ENCODE measurements at regions not wholly inside any gene's neighbourhood (a gene's known extent, or its start where the extent isn't known, plus 50 kb on each side); places are given as distances from the start of the nearest gene placed in this dataset.
"Not testable (repeated sequence)": the region's sequence is repeated elsewhere in the genome, so short reads cannot be mapped to it uniquely, and the experiment has no call there.

- ATAC-seq (no peak), DNase-seq (no peak)
- intact Hi-C loops (cut with DNase I, micrococcal nuclease), result no loop called here
Measured at GRCh38 chr5:62077387-62077786, 228.6 kb upstream of the KIF2A start.

GRCh38 chr5:62077823-62078550, 228.0 kb upstream of the KIF2A start:
- no peak for ATAC-seq
- DNase-seq, result no peak

DNA sequence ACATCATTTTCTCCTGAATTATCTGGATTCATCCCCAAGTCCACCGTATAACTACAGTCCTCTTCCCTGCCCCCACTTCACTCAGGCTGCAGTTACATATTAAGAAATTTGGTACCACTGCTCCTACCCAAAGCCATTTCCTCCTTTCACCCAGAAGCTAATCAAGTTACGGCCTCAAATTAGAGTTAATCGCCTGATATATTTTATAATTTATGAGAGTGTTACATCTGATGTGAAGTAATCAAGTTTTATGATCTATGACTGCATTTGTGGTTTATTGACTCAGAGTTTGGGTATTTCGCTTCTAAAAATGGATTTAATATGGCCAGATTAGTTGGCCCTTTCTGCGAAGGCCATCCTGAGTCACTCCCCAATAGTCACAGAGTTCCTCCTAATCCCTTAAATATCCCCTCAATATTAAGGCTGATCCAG, 223.6 kb upstream of the KIF2A start:
- ATAC-seq (no peak), DNase-seq (no peak)
- intact Hi-C loops (cut with DNase I, micrococcal nuclease), result no loop called here

More at GRCh38 chr5:62077823-62078550, 228.0 kb upstream of the KIF2A start:
- intact Hi-C loops (cut with DNase I, micrococcal nuclease), result no loop called here

- no peak for ATAC-seq
- intact Hi-C loops (cut with DNase I, micrococcal nuclease), result no loop called here
Measured at GRCh38 chr5:62083247-62083646, 222.8 kb upstream of the KIF2A start.

GRCh38 chr5:62083661-62084060, 222.3 kb upstream of the KIF2A start:
- intact Hi-C loops (cut with DNase I, micrococcal nuclease), result no loop called here
- DNase-seq, result no peak
- no peak for ATAC-seq

More at GRCh38 chr5:62083247-62083646, 222.8 kb upstream of the KIF2A start:
- DNase-seq, result no peak

- DNase-seq (no peak), ATAC-seq (no peak)
- intact Hi-C loops (cut with DNase I, micrococcal nuclease), result no loop called here
Measured at GRCh38 chr5:62084391-62084790, 221.6 kb upstream of the KIF2A start.

DNA sequence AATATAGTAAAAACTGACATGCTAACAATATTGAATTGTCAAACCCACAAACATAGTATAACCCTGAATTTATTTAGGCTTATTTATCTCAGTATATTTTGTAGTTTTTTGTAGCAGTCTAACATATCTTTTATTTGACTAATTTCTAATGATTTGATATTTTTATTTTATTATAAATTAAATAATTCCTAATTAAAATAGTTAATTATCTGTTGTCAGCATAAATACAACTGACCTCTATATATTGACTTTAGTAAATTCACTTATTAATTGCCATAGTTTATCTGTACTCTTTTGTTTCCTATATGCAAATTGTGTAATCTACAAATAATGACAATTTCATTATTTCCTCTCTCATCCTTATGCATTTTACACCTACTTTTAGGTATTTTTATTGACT, 215.1 kb upstream of the KIF2A start:
- DNase-seq (no peak), ATAC-seq (no peak)
- intact Hi-C loops (cut with DNase I, micrococcal nuclease), result no loop called here

GRCh38 chr5:62093411-62093810, 212.6 kb upstream of the KIF2A start:
- intact Hi-C loops (cut with DNase I, micrococcal nuclease), result no loop called here
- DNase-seq (no peak), ATAC-seq (no peak)

DNA sequence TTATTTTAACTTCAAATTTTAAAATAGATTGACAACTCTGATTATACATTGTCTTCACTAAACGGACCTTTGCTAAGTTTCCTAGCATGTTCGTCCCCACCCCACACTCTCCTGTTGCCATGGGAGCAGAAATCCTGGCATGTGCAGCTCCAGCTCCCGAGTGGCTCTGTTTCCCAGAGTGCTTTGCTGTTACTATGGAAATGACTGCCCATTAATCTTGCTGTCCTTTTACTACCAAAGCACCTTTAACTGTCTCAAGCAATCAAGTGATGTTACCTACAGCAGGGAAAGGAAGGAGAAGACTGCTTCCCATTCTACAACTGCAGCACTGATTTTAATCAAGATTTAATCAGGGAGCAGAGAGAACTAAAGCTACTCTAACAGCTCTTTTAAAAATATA, 212.0 kb upstream of the KIF2A start:
- peak; percentile 47 for ATAC-seq
- DNase-seq, result no peak
- intact Hi-C loops (cut with DNase I, micrococcal nuclease), result no loop called here

DNA sequence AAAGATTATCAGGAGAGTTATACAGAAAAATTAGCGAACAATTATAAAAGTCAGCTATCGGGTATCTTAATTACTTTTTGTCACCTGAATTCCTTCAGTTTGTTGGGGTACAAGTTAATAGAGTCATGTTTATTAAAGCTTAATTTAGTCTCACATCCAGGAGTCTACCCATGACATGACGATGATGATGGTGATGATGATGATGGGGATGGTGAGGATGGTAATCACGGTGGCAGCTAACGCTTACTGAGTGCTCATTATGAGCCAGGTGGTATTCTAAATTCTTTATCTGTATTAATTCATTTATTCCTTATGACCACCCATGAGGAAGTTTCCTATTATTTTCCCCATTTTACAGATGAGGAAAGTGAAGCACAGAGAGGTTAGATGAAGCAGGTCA, 208.6 kb upstream of the KIF2A start:
- no peak for ATAC-seq
- intact Hi-C loops (cut with DNase I, micrococcal nuclease), result no loop called here
- DNase-seq, result no peak

GRCh38 chr5:62100201-62100600, 205.8 kb upstream of the KIF2A start:
- no peak for DNase-seq
- no peak for ATAC-seq
- intact Hi-C loops (cut with DNase I, micrococcal nuclease), result no loop called here

DNA sequence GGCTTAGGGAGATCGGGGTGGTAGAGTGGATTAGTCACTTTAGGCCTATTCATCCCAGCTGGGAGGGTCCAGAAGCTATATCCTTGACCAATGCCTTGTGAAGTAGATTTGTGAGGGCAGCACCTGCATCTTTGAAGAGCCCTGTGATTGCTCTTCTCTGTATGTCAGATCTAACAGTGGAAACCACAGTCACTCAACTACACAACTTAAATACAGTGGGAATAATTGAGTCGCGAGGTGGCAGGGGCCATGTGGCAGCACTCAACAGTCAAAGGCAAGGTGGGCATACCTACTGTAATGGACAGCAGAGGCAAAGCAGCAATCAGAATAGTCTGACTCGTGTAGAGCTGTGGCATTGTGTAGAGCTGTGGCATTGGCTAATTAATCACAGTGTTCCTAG, 202.1 kb upstream of the KIF2A start:
- ATAC-seq; intact Hi-C loops (cut with DNase I, micrococcal nuclease); DNase-seq: not testable (repeated sequence)

GRCh38 chr5:62111428-62111827, 194.6 kb upstream of the KIF2A start:
- ATAC-seq (no peak), DNase-seq (no peak)
- intact Hi-C loops (cut with DNase I, micrococcal nuclease), result no loop called here

GRCh38 chr5:62112689-62113228, 193.2 kb upstream of the KIF2A start:
- intact Hi-C loops (cut with DNase I, micrococcal nuclease), result no loop called here
- ATAC-seq, result no peak
- DNase-seq, result no peak

DNA sequence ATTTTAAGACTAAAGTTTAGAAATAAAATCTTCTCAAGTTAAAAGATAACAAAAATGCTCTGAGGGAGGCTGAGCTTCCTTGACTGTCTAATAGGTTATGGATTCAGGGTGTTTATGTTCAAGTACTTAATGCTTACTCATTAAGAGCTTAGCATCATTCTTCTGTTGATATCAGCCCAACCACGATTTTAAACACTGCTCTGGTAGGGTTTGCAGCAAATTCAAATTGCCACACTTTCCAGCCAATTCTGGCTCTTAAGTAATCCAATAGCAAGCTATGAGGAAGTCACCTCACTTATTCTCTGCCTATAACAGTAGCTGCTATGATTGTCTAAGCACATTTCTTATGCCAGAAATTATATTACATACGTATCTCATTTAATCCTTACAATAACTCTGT, 191.0 kb upstream of the KIF2A start:
- DNase-seq, result no peak
- no peak for ATAC-seq
- intact Hi-C loops (cut with DNase I, micrococcal nuclease), result no loop called here

- ATAC-seq, result no peak
Measured at GRCh38 chr5:62124266-62124665, 181.7 kb upstream of the KIF2A start.

DNA sequence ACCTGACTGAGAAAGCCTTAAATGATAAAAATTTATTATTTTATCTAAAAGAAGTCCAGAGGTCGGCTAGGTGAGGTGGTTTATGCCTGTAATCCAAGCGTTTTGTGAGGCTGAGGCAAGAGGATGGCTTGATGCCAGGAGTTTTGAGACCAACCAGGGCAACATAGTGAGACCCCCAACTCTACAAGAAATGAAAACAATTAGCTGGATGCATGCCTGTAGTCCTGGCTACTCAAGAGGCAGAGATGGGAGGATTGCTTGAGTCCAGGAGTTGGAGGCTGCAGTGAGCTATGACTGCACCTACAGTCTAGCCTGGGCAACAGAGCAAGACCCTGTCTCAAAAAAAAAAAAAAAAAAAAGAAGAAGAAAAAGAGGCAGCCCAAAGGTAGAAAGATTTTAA, 179.9 kb upstream of the KIF2A start:
- DNase-seq (no peak), ATAC-seq (no peak)

More at GRCh38 chr5:62124266-62124665, 181.7 kb upstream of the KIF2A start:
- intact Hi-C loops (cut with DNase I, micrococcal nuclease), result no loop called here
- no peak for DNase-seq

GRCh38 chr5:62127098-62127736, 178.8 kb upstream of the KIF2A start:
- DNase-seq (no peak), ATAC-seq (no peak)
- intact Hi-C loops (cut with DNase I, micrococcal nuclease), result no loop called here

More for the DNA sequence above, 179.9 kb upstream of the KIF2A start:
- intact Hi-C loops (cut with DNase I, micrococcal nuclease), result no loop called here

DNA sequence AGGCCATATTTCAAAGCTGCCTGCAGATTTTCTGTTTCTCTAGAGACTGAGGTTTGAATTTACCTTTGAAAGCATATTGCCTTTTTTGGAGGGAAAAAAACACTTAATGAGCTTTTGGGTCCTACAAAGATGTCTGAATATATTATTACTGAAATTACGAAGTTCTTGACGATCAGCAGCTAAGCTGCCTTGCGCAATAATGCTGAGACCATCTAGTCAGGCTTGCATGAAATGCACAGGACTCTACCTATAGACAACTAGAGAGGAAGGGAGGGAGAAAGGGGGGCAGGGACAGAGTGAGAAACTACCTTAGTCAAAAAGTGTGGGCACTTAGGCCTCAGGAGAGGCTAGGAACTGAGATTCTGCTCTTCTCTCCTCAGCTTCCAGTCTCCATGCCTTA, 175.9 kb upstream of the KIF2A start:
- no peak for DNase-seq
- intact Hi-C loops (cut with DNase I, micrococcal nuclease), result no loop called here
- ATAC-seq, result no peak

- intact Hi-C loops (cut with DNase I, micrococcal nuclease), result no loop called here
- no peak for ATAC-seq
- DNase-seq, result no peak
Measured at GRCh38 chr5:62132276-62132675, 173.7 kb upstream of the KIF2A start.
